SW480 (cell line): ENCODE measurements at regions not wholly inside any gene's neighbourhood (a gene's known extent, or its start where the extent isn't known, plus 50 kb on each side); places are given as distances from the start of the nearest gene placed in this dataset.
A peak's percentile ranks its signal among the peaks of the same experiment; 100 is the strongest.

Experiments used
- DNase-seq: peaks from one replicate; pipeline ENCODE4 v3.0.0-alpha.2; 2016; ENCODE audit warnings: low spot score

DNA sequence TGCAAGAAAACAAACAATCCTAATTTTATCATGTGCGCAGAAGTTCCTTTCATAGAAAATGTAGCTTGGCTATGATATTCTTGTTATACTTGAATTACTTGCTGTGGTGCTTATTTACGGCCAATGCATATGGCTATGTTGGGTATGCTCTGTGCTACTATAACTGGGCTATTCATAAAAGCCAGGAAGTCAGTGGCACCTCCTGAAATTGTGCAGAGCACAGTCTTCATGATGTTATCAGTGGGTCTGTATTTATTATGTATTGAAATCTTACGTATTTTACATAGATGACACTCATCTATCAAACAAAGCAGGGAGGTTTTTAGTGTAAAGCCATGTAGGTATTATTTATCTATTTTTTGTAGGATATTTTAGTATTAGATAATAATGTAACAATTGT is 196.5 kb upstream of the NAALADL2 start:
- no peak for DNase-seq

DNA sequence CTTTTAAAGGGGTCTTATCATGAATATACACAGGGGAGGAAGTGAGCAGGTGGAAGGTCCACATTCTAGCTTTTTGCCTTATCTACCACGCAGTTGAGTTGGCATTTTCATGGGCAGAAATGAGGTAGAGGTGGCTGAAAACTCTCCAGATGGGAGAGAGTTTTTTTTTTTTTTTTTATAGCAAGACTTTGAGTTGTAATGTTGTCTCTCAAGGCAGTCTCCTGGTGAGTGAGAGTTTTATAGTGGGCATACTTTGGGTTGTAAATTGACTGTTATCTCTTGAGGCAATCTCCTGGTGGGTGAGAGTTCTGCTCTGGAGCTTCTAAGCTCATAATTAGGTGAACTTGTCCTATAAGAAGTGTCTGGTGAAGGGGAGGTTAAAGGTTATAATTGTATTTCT is 191.7 kb upstream of the NAALADL2 start:
- DNase-seq: no peak

DNA sequence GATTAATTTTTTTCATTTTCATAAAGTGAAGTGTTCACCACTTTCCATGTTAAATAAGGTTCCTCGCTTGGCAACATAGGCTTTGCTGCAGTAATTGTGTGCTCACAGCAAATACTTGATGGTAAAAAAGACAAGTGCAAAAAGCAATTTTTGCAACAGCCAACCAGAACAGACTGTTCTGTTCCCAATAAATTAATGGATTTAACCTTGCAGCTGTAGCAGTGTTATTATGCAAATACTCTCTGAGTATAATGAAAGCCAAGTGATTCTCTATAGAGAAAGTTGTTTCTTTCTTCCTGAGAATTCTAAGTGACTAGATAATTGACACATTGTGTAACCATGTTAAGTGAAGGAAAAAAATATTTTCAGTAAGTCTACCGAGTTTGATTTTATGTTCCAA is 183.7 kb upstream of the NAALADL2 start:
- no peak for DNase-seq

DNA sequence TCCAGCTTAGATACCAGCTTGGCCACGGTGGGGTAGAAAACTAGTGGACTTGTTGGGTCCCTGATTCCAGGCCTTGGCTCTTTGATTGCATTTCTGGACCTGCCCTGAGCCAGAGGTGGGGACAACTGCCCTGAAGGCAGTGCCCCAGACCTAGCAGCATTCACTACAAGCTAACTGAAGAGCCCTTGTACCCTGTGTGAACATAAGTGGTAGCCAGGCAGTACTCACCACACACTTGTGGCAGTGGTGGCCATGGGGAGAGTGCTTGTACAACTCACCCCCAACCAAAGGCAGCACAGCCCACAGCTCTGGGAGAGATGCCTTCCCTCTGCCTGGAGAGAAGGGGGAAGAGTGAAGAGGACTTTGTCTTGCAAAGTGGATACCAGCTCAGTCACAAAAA is 177.3 kb upstream of the NAALADL2 start:
- DNase-seq: no peak

DNA sequence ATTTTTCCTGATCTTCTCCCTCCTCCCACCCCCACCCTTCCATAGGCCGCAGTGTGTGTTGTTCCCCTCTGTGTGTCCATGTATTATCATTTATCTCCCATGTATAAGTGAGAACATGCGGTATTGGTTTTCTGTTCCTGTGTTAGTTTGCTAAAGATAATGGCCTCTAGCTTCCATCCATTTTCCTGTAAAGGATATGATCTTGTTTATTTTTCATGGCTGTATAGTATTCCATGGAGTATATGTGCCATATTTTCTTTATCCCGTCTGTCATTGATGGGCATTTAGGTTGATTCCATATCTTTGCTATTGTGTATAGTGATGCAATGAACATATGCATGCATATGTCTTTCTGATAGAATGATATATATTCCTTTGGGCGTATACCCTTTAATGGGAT is 173.3 kb upstream of the NAALADL2 start:
- no peak for DNase-seq

DNA sequence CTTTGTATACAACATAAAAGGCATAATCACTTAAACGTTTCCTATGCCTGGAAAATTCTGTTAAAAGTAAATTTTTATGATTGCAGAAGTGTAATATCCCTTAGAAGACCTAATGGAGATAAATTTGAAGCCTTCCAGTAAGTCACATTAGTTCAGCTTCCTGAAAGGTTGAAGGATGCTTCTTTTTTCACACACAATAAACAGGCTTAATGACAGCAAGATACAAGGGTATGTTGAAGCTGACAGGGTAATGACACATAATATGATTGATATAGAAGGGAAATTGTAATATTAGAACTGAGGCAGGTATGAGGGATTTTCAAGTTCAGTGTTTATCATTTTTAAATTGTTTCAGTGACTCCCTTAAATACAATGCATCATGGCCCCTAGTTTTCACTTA is 161.8 kb upstream of the NAALADL2 start:
- no peak for DNase-seq

DNA sequence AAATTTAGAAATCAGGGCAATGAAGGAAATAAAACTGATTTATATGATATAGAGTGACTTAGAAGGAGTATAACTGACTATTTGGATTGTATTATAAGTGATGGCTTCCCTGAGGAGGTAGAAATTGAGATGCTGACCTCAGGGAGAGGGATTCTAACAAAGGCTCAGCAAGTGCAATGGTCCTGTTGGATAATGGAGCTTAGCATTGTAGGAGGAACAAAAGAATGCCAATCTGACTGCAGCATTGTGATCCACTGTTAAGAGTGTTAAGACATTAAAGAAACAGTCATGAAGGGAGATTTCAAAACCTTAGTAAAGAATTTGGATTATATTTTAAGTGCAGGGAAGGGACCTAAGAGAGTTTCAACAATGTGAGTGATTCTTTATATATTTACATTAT is 158.4 kb upstream of the NAALADL2 start:
- DNase-seq: no peak

DNA sequence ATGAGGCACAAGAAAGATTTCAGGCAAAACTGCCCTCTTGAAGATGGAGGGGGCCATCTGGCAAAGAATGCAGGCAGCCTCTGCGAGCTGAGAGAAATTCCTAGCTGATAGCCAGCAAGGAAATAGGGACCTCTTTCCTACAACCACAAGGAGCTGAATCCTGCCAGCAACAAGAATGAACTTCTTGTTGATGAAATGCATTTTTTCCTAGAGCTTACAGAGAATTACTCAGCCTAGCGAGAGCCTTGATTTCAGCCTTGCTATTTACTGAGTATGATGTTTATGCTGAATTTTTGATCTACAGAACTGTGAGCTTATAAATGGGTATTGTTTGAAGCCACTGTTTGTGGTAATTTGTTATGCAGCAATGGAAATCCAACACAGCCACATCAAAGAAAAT is 148.5 kb upstream of the NAALADL2 start:
- DNase-seq: peak; percentile 42

DNA sequence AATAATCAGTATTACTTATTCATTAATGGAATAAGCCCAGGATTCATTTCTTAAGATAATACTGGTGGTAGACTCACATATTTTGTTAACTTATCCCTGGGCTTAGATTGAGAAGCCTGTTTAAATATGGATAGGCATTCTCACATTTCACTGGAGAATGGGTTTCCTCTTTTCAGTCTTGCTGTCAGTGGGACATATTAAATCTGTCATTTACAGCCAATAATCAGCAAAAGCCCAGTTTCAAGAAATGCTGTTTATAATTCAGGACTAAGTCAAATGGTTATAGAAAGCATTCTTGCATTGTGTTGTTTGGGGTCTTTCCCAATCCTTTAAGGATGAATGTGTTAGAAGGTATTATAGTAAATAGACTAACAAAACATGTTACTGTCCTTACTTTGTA is 143.7 kb upstream of the NAALADL2 start:
- no peak for DNase-seq

DNA sequence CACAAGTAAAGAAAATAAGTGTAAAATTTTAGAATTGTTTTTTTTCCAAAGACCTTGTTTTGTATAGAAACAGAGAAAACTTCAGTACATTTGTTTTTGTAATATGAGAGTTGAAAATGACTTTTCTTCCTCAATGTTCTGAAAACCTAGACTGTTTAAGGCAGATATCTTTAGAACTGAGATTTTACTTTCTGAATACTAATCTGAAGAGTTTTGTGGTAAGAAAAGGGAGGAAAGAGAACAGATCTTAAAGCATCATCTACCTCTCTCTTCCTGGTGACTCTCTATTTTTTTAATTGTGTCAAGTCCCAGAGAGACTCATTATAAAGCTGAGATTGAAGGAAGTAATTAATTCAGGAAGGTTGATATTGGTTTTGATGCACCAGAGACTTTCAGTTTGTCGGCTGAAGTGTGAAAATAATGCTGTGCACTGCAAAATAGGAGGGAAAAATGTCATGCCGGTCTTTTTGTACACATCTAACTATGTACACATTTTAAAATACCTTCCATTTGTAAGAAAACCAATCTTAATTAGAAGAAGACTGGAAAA is 142.1 kb upstream of the NAALADL2 start:
- DNase-seq: no peak

DNA sequence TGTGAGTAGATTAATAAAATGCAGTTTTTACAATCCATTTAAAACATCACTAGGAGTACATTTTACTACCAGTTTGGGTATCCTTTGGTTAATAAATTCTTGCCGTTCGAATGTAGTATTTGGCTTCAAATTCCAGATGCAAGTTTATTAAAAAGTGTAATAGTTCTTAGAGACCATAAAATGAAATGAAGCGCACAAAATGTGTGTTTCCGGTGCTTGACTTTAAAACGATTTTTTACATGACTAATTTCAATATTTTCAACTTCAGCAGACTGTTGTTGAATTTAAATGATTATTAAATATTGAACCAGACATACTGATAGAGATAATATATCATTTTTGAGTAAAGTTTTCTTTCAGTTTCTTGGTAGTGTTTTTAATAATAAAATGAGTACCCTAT is 138.4 kb upstream of the NAALADL2 start:
- DNase-seq: no peak

DNA sequence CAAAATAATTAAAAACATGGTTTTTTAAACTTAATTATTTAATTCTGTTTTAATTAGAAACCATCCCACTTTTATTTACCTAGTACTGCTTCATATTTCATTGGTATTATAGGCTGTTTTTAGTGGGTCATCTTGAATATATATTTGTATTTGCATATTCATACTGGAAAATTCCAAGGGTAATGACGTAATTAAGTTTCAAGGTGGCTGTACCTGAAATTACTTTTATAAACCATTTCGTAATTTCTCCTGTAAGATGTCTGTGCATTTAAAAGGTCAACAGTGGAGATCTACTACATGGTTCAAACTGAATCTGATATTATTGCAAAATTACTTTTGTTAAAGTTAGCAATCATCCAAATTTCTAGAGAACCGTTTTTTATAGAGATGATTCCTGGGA is 133.8 kb upstream of the NAALADL2 start:
- DNase-seq: no peak

DNA sequence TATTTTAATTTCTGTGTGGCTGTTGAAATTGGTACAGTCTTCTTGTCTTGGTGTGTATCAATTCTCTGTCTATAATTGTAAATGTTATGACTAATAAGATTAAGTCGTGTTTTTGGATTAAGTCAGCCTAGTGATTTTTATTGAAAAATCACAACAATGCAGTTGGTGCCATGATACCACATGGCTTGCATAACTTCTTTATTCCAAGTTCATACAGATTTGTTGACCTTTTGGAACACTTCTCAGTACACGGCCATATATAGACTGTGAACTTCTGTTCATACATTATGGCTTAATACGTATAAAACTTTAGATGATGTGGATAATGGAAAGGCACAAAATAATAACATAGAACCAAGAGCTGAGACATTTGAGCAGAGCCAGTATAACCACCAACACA is 121.2 kb upstream of the NAALADL2 start:
- no peak for DNase-seq

DNA sequence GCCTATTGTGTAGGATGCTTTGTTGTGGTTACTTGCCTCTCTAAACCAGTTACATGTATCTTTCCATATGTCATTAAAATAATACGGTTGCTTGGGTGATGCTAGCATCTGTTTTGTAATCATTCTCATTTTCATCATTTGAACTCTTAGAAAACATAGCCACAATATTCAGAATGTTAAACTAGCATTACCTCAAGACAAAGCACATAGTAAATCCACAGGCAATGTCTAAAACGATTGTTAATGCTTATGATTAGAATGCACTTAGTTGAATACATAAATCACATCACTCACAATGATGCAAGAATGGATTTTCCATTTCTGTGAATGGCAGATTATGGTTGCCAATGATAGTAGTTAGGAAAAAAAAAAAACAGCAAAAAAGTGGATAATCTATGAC is 110.0 kb upstream of the NAALADL2 start:
- no peak for DNase-seq

DNA sequence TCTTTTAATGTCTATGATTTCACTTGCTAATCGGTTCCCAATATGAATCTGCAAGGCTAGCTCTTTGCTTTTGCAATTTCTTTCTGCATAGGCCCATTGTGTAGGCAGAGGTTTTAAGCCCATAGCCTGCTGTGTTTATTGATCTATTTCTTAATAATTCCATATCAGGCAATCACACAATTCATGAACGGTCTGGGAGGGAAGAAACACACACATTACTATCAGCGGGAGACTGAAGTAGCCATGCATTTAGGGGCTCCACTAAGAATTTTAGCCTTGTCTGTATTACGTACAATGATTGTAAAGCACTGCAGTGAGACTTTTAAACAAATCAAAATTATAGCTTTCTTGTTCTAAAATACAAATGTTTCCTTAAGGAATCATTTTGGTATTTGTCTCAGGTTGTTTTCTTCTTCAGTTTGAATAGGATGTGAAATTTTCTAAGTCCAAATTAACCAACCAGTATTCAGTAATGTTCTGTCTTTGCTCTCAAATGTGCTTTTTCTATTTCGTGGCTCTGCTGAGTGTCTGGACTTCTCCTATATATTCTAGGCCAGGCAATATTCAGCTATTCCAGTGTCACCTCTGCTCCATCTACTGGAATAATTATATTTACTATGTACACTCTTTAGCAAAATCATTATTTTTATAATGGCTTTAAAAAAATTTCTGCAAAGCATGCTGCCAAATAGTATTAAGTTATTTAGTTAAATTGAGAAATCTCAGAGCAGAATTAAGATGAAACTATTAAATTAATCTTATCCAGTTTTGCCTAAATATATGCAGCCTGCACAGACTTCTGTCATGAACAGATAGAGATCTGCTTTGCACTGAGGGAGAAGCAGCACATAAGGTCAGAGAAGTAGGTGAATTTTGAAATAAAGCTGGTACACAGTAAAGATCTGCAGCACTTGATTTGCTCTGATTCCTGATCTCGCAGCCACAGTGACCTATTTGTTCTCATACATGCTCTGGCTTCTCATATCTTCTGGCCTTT is 103.0 kb upstream of the NAALADL2 start:
- DNase-seq: no peak

DNA sequence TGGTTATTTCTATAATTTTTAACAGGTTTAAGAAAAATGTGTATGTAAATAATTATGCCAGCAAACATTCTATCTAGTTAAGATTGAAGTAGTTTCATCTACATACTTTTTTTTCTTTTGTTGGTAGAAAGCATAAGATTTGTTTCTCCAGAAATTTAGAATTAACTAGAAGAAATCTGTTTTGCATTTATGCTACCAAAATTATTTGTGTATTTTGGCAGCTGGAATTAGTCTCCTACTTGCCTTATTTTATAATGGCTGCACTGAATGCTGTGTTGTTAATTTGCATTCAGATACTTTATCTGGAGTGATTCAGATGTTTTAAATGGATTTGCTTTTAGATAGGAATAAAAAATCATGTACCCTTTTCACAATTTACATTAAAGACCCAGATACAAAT is 100.2 kb upstream of the NAALADL2 start:
- no peak for DNase-seq

DNA sequence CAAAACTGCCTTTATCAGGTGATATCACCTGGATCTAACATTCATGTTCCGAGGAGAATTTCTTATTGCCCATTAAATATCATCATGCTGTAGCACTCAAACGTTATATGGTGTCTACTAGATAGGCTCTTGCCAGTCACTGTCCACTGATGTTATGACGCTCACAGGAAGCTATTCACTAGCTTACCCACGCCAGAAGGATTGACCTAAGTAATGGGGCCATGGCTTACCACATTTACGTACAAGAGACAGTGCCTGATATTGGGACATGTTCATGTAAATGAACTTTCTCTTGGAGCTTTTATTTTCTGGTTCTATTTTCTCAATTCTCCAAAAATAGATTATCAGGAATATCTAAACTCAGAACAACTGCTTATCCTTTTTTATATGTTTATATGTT is 91.7 kb upstream of the NAALADL2 start:
- DNase-seq: no peak

DNA sequence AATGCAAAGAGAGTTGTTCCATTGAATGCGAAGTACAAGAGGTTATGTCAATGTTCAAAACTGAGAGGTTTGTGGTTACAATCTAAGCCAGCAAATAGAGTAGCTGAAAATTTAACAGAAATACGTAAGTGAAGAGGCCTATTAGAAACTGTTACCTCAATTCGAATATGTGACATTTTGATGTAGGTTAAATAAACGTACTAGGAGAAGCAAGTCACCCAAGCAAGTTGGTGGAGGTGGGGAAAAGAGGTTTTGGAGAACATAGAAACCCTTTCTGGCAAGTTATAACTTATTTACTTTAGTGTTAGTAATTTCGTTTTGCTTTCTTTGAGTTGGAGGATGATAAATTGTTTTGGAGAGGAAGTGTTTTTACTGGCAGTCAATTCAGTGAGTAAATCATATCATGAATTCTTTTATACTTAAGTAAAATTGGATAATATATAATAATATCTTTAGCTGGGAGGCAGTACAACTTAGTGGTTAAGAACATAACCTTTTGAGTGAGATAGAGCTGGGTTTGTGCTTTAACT is 91.2 kb upstream of the NAALADL2 start:
- DNase-seq: no peak

DNA sequence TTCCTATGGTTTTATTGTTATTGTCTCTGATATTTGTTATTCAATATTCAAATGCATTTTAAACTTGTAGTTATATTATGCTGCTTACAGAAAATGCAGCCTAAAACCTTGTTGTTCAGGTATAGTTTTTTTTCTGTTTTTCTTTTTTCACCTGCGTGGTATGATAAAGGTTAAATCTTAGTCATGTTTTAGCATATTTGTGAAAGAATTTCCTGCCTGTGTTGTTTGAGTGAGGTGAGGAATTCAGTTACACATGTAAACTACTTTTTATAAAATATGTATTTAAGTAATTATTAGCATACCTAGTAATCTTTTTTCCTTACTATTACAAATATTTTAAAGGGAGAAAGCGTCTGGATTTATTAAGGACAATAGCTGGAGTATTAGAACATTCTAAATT is 90.0 kb upstream of the NAALADL2 start:
- no peak for DNase-seq

DNA sequence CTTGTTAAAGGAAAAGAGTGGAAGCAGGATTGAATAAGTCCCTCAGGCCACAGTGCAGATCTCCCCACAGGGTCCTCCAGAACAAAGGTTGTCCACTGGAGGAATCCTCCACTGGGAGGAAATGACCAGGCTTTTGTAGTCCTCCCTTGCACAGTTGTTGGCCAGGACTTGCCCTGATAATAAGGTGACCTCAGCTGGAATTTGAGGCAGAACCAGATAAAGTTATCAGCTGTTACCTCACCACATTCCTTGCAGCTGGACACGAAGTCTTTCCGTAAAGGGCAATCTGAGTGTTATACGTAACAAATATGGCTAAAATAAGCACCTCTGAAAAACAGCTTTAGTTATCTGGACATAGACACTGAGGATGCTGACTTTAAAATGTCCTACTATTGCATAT is 83.5 kb upstream of the NAALADL2 start:
- no peak for DNase-seq

DNA sequence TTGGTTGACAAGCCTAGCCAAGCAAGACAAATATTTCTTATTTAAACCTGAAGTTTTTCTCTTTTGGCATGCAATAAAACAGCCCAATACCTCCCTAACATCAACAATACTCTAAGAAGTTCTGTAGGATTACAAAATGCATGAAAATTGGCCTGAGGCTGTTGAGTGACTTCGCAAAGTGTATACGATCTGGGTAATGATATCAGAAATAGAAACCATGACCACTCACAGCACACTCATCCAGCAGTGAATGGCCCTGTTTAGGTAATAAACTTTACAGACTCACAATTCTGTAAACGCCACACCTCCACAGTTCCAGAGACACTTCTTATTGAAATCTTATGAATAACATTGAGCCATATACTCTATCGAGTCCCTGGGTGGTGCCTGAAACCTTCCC is 83.0 kb upstream of the NAALADL2 start:
- DNase-seq: no peak

DNA sequence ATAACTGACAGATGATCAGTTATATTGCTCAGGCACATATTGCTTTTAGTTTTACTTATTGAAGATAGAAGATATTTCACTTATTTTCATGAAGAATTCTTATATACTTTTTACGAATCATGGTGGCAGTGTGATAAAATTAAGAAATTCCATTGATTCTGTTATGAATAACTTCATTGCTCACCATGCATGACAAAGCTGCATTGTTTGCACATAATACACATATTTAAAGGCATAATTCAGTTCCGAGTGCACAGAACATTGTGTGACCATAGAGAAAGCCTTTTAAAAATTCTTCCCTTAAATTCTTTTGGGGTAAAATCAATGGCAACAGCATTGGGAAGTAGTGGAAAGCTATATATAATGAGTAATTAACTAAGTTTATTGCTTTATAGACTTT is 82.5 kb upstream of the NAALADL2 start:
- DNase-seq: no peak

DNA sequence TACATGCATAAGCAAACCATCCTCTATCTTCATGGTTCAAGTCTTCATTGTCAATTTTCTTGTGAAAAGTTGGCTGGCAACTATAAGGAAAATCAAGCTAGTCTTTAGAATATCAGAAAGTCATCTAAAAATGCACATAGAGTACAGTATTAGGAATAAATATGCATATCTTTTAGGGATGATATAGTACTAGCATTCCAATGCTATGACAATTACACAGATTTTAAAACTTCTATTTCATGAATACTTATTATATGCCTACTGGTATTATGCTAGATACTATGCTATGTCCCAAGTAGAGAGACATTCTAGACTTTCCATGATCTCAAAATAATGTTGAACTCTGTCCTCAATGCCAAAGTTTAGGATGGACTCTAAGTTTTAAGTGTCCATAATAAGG is 81.3 kb upstream of the NAALADL2 start:
- no peak for DNase-seq

DNA sequence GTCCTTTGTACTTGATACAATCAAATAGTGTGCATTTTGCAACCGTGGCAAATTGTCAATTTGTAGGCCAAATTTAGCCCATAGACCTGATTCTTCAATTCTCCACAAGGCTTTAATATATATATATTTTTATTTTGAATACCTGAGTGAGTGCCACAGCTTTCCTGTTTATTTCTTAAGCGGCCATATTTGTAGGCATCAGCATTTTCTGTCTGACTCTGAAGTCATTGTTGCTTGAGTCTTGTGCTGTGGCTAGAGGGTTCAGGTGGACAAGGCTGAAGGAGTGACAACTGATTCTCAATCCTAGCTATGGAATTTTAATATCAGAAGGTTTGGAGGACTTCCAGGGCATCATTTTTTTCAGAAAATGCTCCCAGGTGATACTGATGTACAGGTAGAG is 75.6 kb upstream of the NAALADL2 start:
- DNase-seq: no peak
